ENCODE measurements at regions not wholly inside any gene's neighbourhood (a gene's known extent, or its start where the extent isn't known, plus 50 kb on each side); places are given as distances from the start of the nearest gene placed in this dataset.

- peaks cover 29% of the 10 kb centered on the region for H3K27me3 ChIP-seq (ENCODE audit: insufficient read depth, low read length)
Measured at GRCh38 chr11:112499881-112500204, 239.2 kb upstream of the PLET1 start.

More at GRCh38 chr11:112499881-112500204, 239.2 kb upstream of the PLET1 start:
- no TSS peak for BruUV-seq (replicated peaks)
- RAD21 ChIA-PET (ENCODE audit: low non-redundant PET in 1 of 2, low total read pairs in 2 of 2, uncharacterized antibody in 2 of 2, unreplicated experiment in 2 of 2), result no interaction called here
- no peaks in the 10 kb centered on the region for H3K9me3 ChIP-seq (ENCODE audit: control insufficient read depth in 1 of 2, insufficient read depth in 1 of 2, low read depth in 1 of 2, low read length in 2 of 2)
- CTCF ChIA-PET, result no interaction called here
- no peak for ATAC-seq
- H3K4me3 ChIP-seq (replicated peaks in 1 of 2; ENCODE audit: low read depth in 1 of 2, low read length in 2 of 2), result no peak overlapping the region
- H3K4me2 ChIP-seq (ENCODE audit: low read length), result no peak overlapping the region
- no peak overlapping the region for H3K27ac ChIP-seq (ENCODE audit: low read depth, low read length)
- intact Hi-C loops (cut with micrococcal nuclease), result no loop called here
- TF ChIP-seq CBX3 (IDR thresholded peaks at IDR 0.05; ENCODE audit: low read depth), result no peak
- TF ChIP-seq, protein P1, sequence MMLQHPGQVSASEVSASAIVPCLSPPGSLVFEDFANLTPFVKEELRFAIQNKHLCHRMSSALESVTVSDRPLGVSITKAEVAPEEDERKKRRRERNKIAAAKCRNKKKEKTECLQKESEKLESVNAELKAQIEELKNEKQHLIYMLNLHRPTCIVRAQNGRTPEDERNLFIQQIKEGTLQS (IDR thresholded peaks at IDR 0.05), result no peak
- TF ChIP-seq TCF7L2 (IDR thresholded peaks at IDR 0.05; ENCODE audit: borderline replicate concordance, extremely low read depth, insufficient read depth, insufficient read length), result no peak
- no peak for TF ChIP-seq ZFX (IDR thresholded peaks at IDR 0.05)
- TF ChIP-seq EGR1 (IDR thresholded peaks at IDR 0.05; ENCODE audit: low read depth), result no peak
- no peak for TF ChIP-seq POLR2AphosphoS5 (IDR thresholded peaks at IDR 0.05; ENCODE audit: low read depth, low read length)
- TF ChIP-seq EZH2 (IDR thresholded peaks at IDR 0.05), result no peak
- no peak for TF ChIP-seq CTCF (IDR thresholded peaks at IDR 0.05 in 2 of 3, conservative IDR thresholded peaks at IDR 0.05 in 1 of 3; ENCODE audit: borderline replicate concordance in 1 of 3, insufficient read depth in 1 of 3, low read depth in 2 of 3, low read length in 2 of 3)
- no peak for TF ChIP-seq ZBTB33 (IDR thresholded peaks at IDR 0.05; ENCODE audit: extremely low read depth, insufficient replicate concordance, low read length)
- no peak for TF ChIP-seq YY1 (IDR thresholded peaks at IDR 0.05; ENCODE audit: extremely low read depth, insufficient replicate concordance, low read depth, low read length)
- no peak for TF ChIP-seq ELF1 (IDR thresholded peaks at IDR 0.05; ENCODE audit: borderline replicate concordance, low read depth)
- no peak for TF ChIP-seq POLR2A (IDR thresholded peaks at IDR 0.05; ENCODE audit: borderline replicate concordance, extremely low read depth, insufficient read depth, insufficient read length)
- TF ChIP-seq, protein P2, sequence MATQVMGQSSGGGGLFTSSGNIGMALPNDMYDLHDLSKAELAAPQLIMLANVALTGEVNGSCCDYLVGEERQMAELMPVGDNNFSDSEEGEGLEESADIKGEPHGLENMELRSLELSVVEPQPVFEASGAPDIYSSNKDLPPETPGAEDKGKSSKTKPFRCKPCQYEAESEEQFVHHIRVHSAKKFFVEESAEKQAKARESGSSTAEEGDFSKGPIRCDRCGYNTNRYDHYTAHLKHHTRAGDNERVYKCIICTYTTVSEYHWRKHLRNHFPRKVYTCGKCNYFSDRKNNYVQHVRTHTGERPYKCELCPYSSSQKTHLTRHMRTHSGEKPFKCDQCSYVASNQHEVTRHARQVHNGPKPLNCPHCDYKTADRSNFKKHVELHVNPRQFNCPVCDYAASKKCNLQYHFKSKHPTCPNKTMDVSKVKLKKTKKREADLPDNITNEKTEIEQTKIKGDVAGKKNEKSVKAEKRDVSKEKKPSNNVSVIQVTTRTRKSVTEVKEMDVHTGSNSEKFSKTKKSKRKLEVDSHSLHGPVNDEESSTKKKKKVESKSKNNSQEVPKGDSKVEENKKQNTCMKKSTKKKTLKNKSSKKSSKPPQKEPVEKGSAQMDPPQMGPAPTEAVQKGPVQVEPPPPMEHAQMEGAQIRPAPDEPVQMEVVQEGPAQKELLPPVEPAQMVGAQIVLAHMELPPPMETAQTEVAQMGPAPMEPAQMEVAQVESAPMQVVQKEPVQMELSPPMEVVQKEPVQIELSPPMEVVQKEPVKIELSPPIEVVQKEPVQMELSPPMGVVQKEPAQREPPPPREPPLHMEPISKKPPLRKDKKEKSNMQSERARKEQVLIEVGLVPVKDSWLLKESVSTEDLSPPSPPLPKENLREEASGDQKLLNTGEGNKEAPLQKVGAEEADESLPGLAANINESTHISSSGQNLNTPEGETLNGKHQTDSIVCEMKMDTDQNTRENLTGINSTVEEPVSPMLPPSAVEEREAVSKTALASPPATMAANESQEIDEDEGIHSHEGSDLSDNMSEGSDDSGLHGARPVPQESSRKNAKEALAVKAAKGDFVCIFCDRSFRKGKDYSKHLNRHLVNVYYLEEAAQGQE (IDR thresholded peaks at IDR 0.05; ENCODE audit: low read depth), result no peak
- no peak for TF ChIP-seq CEBPB (IDR thresholded peaks at IDR 0.05; ENCODE audit: low read depth)
- TF ChIP-seq MAX (IDR thresholded peaks at IDR 0.05), result no peak
- no peaks in the 10 kb centered on the region for H3K9me2 ChIP-seq (ENCODE audit: insufficient read depth)
- no peak overlapping the region for H3K9ac ChIP-seq (ENCODE audit: low read length)
- H3K4me1 ChIP-seq (ENCODE audit: control insufficient read depth in 1 of 2, insufficient read depth in 2 of 2, low read length in 2 of 2), result no peaks in the 10 kb centered on the region
- DNase-seq (ENCODE audit: low read depth, low spot score), result no peak
- no peaks in the 10 kb centered on the region for H3K36me3 ChIP-seq (ENCODE audit: control insufficient read depth in 1 of 2, insufficient read depth in 2 of 2, low read length in 2 of 2)
- no peaks in the 10 kb centered on the region for H3K79me2 ChIP-seq (ENCODE audit: insufficient read depth, low read length)
- POLR2A ChIA-PET, result no interaction called here
- no peak overlapping the region for H2AFZ ChIP-seq (ENCODE audit: low read depth, low read length, poor library complexity, severe bottlenecking)
- no peaks in the 10 kb centered on the region for H4K20me1 ChIP-seq (ENCODE audit: insufficient read depth)

Data from HCT116 (cell line).